B cell (primary cell): ENCODE measurements at regions not wholly inside any gene's neighbourhood (a gene's known extent, or its start where the extent isn't known, plus 50 kb on each side); places are given as distances from the start of the nearest gene placed in this dataset.

ENCODE experiments used
- CTCF ChIP-seq: fragments of 200-600 bp; IDR thresholded peaks from one replicate; pipeline ENCODE4 v1.8.0; 2022; ENCODE audit warnings: antibody characterized with exemption, mild to moderate bottlenecking
- EZH2 ChIP-seq: IDR thresholded peaks from 2 replicates; pipeline ENCODE4 v1.6.1; 2012; ENCODE audit warnings: borderline replicate concordance, low read depth, mild to moderate bottlenecking, moderate library complexity, low read length; ENCODE audit not compliant: insufficient read depth, poor library complexity, severe bottlenecking

- TF ChIP-seq CTCF = no peak
- no peak for TF ChIP-seq EZH2
These were observed 379.1 kb downstream of the ENC1 start for GRCh38 chr5:74261421-74261820.
